Neural crest cell (in vitro differentiated cells): ENCODE measurements at regions not wholly inside any gene's neighbourhood (a gene's known extent, or its start where the extent isn't known, plus 50 kb on each side); places are given as distances from the start of the nearest gene placed in this dataset.

Experiments used
- DNase-seq: peaks from one replicate; pipeline ENCODE4 v3.0.0; 2021; ENCODE audit warnings: low read depth, mixed read lengths, low spot score
- H3K27ac Mint-ChIP-seq: one replicate; pipeline ENCODE4 v1.8.0; 2021; ENCODE audit warnings: mild to moderate bottlenecking, mixed read lengths; ENCODE audit not compliant: unreplicated experiment
- H3K27me3 Mint-ChIP-seq: 2 replicates; pipeline ENCODE4 v1.8.0; 2021; ENCODE audit warnings: low read depth, mild to moderate bottlenecking, mixed read lengths
- H3K36me3 Mint-ChIP-seq: 2 replicates; pipeline ENCODE4 v1.8.0; 2021; ENCODE audit warnings: low read depth, mild to moderate bottlenecking, mixed read lengths
- H3K4me1 Mint-ChIP-seq: 2 replicates; pipeline ENCODE4 v1.8.0; 2021; ENCODE audit warnings: mixed read lengths
- H3K4me3 Mint-ChIP-seq: one replicate; pipeline ENCODE4 v1.8.0; 2021; ENCODE audit warnings: mild to moderate bottlenecking, mixed read lengths
- H3K9me3 Mint-ChIP-seq: 2 replicates; pipeline ENCODE4 v1.8.0; 2021; ENCODE audit warnings: mixed read lengths
- CTCF ChIP-seq: fragments of 200-600 bp; sonication (generic); conservative IDR thresholded peaks from 2 replicates; pipeline ENCODE4 v1.5.0; 2021; ENCODE audit warnings: antibody characterized with exemption, mild to moderate bottlenecking

GRCh38 chr12:46131732-46132469 is 136.9 kb downstream of the SLC38A1 start:
- peaks cover 18% of the 10 kb centered on the region for H3K27me3 Mint-ChIP-seq
- no peak overlapping the region for H3K4me3 Mint-ChIP-seq
- no peak overlapping the region for H3K27ac Mint-ChIP-seq
- no peaks in the 10 kb centered on the region for H3K4me1 Mint-ChIP-seq
- no peak for TF ChIP-seq CTCF
- H3K9me3 Mint-ChIP-seq, result no peaks in the 10 kb centered on the region
- no peaks in the 10 kb centered on the region for H3K36me3 Mint-ChIP-seq
- no peak for DNase-seq

- peaks cover 43% of the 10 kb centered on the region for H3K27me3 Mint-ChIP-seq
- no peak for TF ChIP-seq CTCF
- peaks cover 6% of the 10 kb centered on the region for H3K4me1 Mint-ChIP-seq
- no peak for DNase-seq
- no peak overlapping the region for H3K4me3 Mint-ChIP-seq
- no peaks in the 10 kb centered on the region for H3K9me3 Mint-ChIP-seq
- no peak overlapping the region for H3K27ac Mint-ChIP-seq
- H3K36me3 Mint-ChIP-seq, result no peaks in the 10 kb centered on the region
These were observed 137.3 kb upstream of the SCAF11 start for GRCh38 chr12:46127656-46128055.

- H3K27ac Mint-ChIP-seq, result no peak overlapping the region
- no peaks in the 10 kb centered on the region for H3K36me3 Mint-ChIP-seq
- H3K4me1 Mint-ChIP-seq, result peaks cover 6% of the 10 kb centered on the region
- no peak overlapping the region for H3K4me3 Mint-ChIP-seq
- no peaks in the 10 kb centered on the region for H3K9me3 Mint-ChIP-seq
- no peak for DNase-seq
- H3K27me3 Mint-ChIP-seq, result peaks cover 49% of the 10 kb centered on the region
- no peak for TF ChIP-seq CTCF
These were observed 135.8 kb upstream of the SCAF11 start for GRCh38 chr12:46126050-46126727.

GRCh38 chr12:46124848-46125619 is 134.7 kb upstream of the SCAF11 start:
- Mint-ChIP-seq H3K36me3 (no peaks in the 10 kb centered on the region), H3K27me3 (peaks cover 49% of the 10 kb centered on the region), H3K4me1 (peaks cover 6% of the 10 kb centered on the region), H3K27ac (no peak overlapping the region), H3K4me3 (no peak overlapping the region), H3K9me3 (no peaks in the 10 kb centered on the region)
- peak; percentile 50 for DNase-seq
- TF ChIP-seq CTCF, result peak; percentile 71

- no peak overlapping the region for H3K27ac Mint-ChIP-seq
- peaks cover 50% of the 10 kb centered on the region for H3K27me3 Mint-ChIP-seq
- H3K4me1 Mint-ChIP-seq, result peaks cover 6% of the 10 kb centered on the region
- no peak overlapping the region for H3K4me3 Mint-ChIP-seq
- no peak for TF ChIP-seq CTCF
- no peaks in the 10 kb centered on the region for H3K36me3 Mint-ChIP-seq
- no peaks in the 10 kb centered on the region for H3K9me3 Mint-ChIP-seq
- DNase-seq, result no peak
These were observed 133.9 kb upstream of the SCAF11 start for GRCh38 chr12:46124132-46124847.
